DOHH2 (cell line): ENCODE measurements at regions not wholly inside any gene's neighbourhood (a gene's known extent, or its start where the extent isn't known, plus 50 kb on each side); places are given as distances from the start of the nearest gene placed in this dataset.

Experiments
- H3F3A ChIP-seq: fragments of 200-600 bp; sonication (generic), shearing (Covaris generic); 2 replicates; pipeline ENCODE4 v1.6.0; 2016; ENCODE audit warnings: antibody characterized with exemption, mild to moderate bottlenecking; ENCODE audit not compliant: control insufficient read depth, insufficient read depth
- H3K27ac ChIP-seq: fragments of 200-600 bp; sonication (generic); 2 replicates; pipeline ENCODE4 v1.5.1; 2014; ENCODE audit warnings: low read depth, mild to moderate bottlenecking, low read length, moderate library complexity
- H3K27me3 ChIP-seq: fragments of 200-600 bp; sonication (generic); 2 replicates; pipeline ENCODE4 v1.6.1; 2014; ENCODE audit warnings: mild to moderate bottlenecking, low read length, mixed read lengths; ENCODE audit not compliant: control insufficient read depth
- H3K36me3 ChIP-seq: fragments of 200-600 bp; sonication (generic); 2 replicates; pipeline ENCODE4 v1.6.1; 2014; ENCODE audit warnings: mild to moderate bottlenecking, low read length, moderate library complexity, mixed read lengths; ENCODE audit not compliant: control insufficient read depth
- H3K4me1 ChIP-seq: fragments of 200-600 bp; sonication (generic); 2 replicates; pipeline ENCODE4 v1.6.1; 2014; ENCODE audit warnings: mild to moderate bottlenecking, low read length, mixed read lengths; ENCODE audit not compliant: control insufficient read depth
- H3K4me2 ChIP-seq: fragments of 200-600 bp; sonication (generic); 2 replicates; pipeline ENCODE4 v1.6.0; 2014; ENCODE audit warnings: mild to moderate bottlenecking, low read length, moderate library complexity
- H3K4me3 ChIP-seq: fragments of 200-600 bp; sonication (generic); 2 replicates; pipeline ENCODE4 v1.5.1; 2014; ENCODE audit warnings: mild to moderate bottlenecking, low read length, mixed read lengths
- H3K79me2 ChIP-seq: fragments of 200-600 bp; sonication (generic); 2 replicates; pipeline ENCODE4 v1.6.1; 2014; ENCODE audit warnings: mild to moderate bottlenecking, low read length, mixed read lengths; ENCODE audit not compliant: control insufficient read depth
- H3K9me2 ChIP-seq: fragments of 200-600 bp; sonication (generic); replicated peaks from 2 replicates; pipeline ENCODE4 v1.6.1; 2014; ENCODE audit warnings: mild to moderate bottlenecking, low read length, mixed read lengths; ENCODE audit not compliant: control insufficient read depth
- H3K9me3 ChIP-seq: fragments of 200-600 bp; sonication (generic); 2 replicates; pipeline ENCODE4 v1.6.1; 2014; ENCODE audit warnings: antibody characterized with exemption, low read length, mixed read lengths; ENCODE audit not compliant: control insufficient read depth, insufficient read depth
- H4K20me1 ChIP-seq: fragments of 200-600 bp; sonication (generic); 2 replicates; pipeline ENCODE4 v1.6.0; 2014; ENCODE audit warnings: low read depth, mild to moderate bottlenecking, antibody characterized with exemption, low read length, moderate library complexity; ENCODE audit not compliant: control insufficient read depth, insufficient read depth
- EZH2phosphoT487 ChIP-seq: fragments of 200-600 bp; sonication (generic); IDR thresholded peaks from 2 replicates; pipeline ENCODE4 v1.6.1; 2017; ENCODE audit warnings: borderline replicate concordance, mild to moderate bottlenecking, antibody characterized with exemption, low read length, moderate library complexity, mixed read lengths
- TF ChIP-seq, protein P1 (sequence below): fragments of 200-600 bp; sonication (generic); IDR thresholded peaks from one replicate; pipeline ENCODE4 v1.5.1; 2014; ENCODE audit warnings: antibody characterized with exemption, mild to moderate bottlenecking, low read depth, low read length; ENCODE audit not compliant: poor library complexity, severe bottlenecking

DNA sequence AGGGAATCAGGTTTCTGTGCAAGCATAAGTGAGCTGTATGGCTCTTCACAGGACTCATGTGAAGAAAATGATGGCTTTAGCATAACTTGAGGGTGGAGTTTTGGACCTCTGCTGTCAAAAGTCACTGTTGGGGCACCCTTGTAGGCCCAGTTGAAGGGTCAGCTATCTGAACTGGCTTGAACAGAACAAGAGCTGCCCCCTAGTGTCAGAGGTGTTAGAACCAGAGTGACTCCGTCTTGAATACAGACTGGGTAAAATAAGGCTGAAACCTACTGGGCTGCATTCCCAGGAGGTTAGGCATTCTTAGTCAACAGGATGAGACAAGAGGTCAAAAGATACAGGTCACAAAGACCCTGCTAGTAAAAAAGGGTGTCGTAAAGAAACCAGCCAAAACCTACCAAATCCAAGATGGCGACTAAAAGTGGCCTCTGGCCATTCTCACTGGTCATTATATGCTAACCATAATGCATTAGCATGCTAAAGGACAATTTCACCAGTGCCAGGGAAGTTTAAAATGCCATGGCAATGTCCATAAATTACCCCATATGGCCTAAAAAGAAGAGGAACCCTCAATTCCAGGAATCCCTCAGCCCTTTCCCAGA is 484.0 kb upstream of the ERCC4 start:
- no peaks in the 10 kb centered on the region for H3K9me3 ChIP-seq
- no peaks in the 10 kb centered on the region for H3F3A ChIP-seq
- H3K27me3 ChIP-seq, result no peaks in the 10 kb centered on the region
- no peaks in the 10 kb centered on the region for H4K20me1 ChIP-seq
- no peaks in the 10 kb centered on the region for H3K79me2 ChIP-seq
- H3K27ac ChIP-seq, result no peak overlapping the region
- H3K9me2 ChIP-seq, result no peaks in the 10 kb centered on the region
- no peaks in the 10 kb centered on the region for H3K36me3 ChIP-seq
- H3K4me3 ChIP-seq, result no peak overlapping the region
- H3K4me2 ChIP-seq, result no peak overlapping the region
- peaks cover 14% of the 10 kb centered on the region for H3K4me1 ChIP-seq
- TF ChIP-seq, protein P1, sequence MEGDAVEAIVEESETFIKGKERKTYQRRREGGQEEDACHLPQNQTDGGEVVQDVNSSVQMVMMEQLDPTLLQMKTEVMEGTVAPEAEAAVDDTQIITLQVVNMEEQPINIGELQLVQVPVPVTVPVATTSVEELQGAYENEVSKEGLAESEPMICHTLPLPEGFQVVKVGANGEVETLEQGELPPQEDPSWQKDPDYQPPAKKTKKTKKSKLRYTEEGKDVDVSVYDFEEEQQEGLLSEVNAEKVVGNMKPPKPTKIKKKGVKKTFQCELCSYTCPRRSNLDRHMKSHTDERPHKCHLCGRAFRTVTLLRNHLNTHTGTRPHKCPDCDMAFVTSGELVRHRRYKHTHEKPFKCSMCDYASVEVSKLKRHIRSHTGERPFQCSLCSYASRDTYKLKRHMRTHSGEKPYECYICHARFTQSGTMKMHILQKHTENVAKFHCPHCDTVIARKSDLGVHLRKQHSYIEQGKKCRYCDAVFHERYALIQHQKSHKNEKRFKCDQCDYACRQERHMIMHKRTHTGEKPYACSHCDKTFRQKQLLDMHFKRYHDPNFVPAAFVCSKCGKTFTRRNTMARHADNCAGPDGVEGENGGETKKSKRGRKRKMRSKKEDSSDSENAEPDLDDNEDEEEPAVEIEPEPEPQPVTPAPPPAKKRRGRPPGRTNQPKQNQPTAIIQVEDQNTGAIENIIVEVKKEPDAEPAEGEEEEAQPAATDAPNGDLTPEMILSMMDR, result peak; percentile 57
- no peak for TF ChIP-seq EZH2phosphoT487

DNA sequence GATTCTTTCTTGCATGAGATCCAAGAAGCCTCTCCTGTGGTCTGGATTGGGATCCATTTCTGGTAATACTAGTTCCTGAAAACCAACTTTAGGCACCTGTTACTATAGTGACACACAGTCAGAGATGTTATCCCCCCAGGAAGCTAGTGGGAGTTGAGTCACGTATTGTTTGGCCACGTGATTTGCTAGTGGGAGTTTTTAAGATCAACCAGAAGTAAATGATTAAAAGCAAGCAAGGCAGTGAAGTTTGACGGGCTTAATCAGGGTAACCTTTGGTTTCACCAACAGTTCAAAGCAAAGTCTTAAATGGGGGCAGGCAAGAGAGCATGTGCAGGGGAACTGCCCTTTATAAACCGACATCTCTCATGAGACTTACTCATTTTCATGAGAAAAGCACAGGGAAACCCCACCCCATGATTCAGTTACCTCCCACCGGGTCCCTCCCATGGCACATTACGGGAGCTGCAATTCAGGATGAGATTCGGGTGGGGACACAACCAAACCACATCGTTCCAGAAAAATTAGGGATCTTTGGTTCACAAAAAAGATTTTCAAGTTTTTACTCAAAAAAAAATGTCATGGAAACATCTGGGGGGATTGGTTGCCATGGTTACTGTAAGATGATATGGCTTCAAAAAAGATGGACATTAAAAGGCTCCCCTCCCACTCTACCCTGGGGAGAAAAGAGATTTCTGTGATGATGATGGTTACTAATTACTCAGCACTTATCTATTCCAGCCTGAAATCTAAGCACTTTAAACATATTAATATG is 483.1 kb upstream of the ERCC4 start:
- Histone ChIP-seq H3K36me3 (no peaks in the 10 kb centered on the region), H3K27me3 (no peaks in the 10 kb centered on the region), H3K4me3 (no peak overlapping the region), H3K9me3 (no peaks in the 10 kb centered on the region), H4K20me1 (no peaks in the 10 kb centered on the region), H3K27ac (no peak overlapping the region), H3K9me2 (no peaks in the 10 kb centered on the region), H3K4me1 (peaks cover 11% of the 10 kb centered on the region), H3F3A (no peaks in the 10 kb centered on the region), H3K4me2 (no peak overlapping the region), H3K79me2 (no peaks in the 10 kb centered on the region)
- TF ChIP-seq EZH2phosphoT487, result no peak
- TF ChIP-seq, protein P1, result no peak

DNA sequence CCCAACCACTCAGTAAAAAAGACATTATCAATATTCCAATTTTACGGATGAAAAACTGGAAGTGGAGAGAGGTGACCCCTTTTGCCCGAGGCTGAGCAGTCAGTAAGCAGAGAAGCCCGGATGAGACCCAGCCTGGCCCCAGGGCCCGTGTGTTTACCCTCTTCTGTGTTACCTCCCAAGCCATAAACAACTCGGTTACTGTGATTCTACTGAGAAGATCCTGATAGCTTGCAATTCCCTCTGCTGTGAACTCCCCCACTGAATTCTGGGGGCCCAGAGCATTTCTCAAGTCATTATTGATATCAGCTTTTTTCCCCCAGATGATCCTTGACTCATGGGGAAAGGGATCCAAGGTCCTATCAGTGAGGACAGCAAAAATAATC is 482.6 kb upstream of the ERCC4 start:
- Histone ChIP-seq H4K20me1 (no peaks in the 10 kb centered on the region), H3K9me2 (no peaks in the 10 kb centered on the region), H3K4me1 (peaks cover 11% of the 10 kb centered on the region), H3K79me2 (no peaks in the 10 kb centered on the region), H3K9me3 (no peaks in the 10 kb centered on the region), H3K27ac (no peak overlapping the region), H3K4me3 (no peak overlapping the region), H3K36me3 (no peaks in the 10 kb centered on the region), H3F3A (no peaks in the 10 kb centered on the region), H3K27me3 (no peaks in the 10 kb centered on the region), H3K4me2 (no peak overlapping the region)
- TF ChIP-seq EZH2phosphoT487, result no peak
- TF ChIP-seq, protein P1, result no peak
